Body of pancreas (tissue), 4 donors: ENCODE measurements at regions not wholly inside any gene's neighbourhood (a gene's known extent, or its start where the extent isn't known, plus 50 kb on each side); places are given as distances from the start of the nearest gene placed in this dataset.

Experiments
- POLR2A ChIP-seq, 3 donors: fragments of 450-650 bp; IDR thresholded peaks; one replicate each; pipeline ENCODE4 v1.6.1; 2016; ENCODE audit warnings: antibody characterized with exemption in 3 of 3, mild to moderate bottlenecking in 2 of 3
- TF ChIP-seq, protein P1 (sequence below), 7 experiments: fragments of 450-650 bp in 4 of 7; fragments of 200-600 bp in 3 of 7; sonication (generic) in 3 of 7; IDR thresholded peaks; one replicate each; pipeline ENCODE4 v1.5.1; 2016 to 2019; ENCODE audit warnings: antibody characterized with exemption in 7 of 7

DNA sequence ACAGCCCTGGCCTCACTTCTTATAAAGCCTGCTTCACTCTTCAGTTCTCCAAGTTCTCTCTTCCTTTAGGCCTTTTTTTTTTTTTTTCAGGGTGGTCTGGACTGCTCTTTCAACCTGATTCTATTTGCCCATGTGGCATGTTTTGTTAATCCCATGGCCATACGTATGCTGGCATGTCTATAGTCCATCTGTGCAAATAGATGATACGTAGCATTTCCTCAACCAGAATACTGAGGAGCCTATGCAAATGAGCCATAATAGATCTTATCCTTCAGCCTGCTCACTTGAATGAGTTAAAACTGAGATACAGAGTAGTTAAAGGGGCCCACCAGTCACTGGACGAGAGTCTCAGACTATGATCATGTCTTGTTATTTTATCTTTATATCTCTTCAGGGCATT is 265.2 kb upstream of the CXCR4 start:
- no peak for TF ChIP-seq POLR2A (IDR thresholded peaks at IDR 0.05)
- TF ChIP-seq, protein P1, sequence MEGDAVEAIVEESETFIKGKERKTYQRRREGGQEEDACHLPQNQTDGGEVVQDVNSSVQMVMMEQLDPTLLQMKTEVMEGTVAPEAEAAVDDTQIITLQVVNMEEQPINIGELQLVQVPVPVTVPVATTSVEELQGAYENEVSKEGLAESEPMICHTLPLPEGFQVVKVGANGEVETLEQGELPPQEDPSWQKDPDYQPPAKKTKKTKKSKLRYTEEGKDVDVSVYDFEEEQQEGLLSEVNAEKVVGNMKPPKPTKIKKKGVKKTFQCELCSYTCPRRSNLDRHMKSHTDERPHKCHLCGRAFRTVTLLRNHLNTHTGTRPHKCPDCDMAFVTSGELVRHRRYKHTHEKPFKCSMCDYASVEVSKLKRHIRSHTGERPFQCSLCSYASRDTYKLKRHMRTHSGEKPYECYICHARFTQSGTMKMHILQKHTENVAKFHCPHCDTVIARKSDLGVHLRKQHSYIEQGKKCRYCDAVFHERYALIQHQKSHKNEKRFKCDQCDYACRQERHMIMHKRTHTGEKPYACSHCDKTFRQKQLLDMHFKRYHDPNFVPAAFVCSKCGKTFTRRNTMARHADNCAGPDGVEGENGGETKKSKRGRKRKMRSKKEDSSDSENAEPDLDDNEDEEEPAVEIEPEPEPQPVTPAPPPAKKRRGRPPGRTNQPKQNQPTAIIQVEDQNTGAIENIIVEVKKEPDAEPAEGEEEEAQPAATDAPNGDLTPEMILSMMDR (IDR thresholded peaks at IDR 0.05): no peak
